HG03108 (cell line): ENCODE measurements at regions not wholly inside any gene's neighbourhood (a gene's known extent, or its start where the extent isn't known, plus 50 kb on each side); places are given as distances from the start of the nearest gene placed in this dataset.

Experiments used
- ATAC-seq: cut with Tn5 transposase; IDR thresholded peaks from one replicate; pipeline ENCODE4 v1.9.1; 2021; ENCODE audit warnings: moderate library complexity; ENCODE audit not compliant: unreplicated experiment

DNA sequence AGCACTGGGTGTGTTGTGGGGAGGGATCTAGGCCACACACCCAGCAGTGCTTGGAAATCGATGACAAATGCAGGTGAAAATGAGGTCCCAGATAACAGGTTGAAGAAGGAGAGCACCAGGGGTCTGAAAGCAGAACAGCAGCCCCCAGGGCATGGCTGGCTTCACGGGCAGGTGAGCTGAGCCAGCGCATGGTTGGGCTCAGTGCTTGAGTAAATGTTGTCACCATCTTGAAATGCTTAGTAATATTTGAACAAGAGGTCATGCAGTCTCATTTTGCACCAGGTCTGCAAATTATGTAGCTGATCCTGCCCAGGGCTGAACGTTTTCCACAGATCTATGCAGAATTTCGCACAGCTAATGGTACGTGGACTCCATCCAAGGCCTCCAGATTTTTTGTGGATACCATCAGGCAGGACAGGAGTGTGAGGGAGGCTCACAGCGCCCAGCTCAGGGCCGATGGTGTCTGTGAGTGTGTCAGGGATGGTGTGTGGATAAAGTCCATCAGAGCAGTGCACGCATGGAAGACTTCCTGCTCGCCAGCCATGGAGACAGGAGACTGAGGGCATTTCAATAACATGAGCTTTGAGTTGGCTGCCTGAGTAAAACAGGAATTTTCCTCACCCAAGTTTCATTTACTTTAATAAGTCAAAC, 53.1 kb upstream of the SNX9 start:
- no peak for ATAC-seq

DNA sequence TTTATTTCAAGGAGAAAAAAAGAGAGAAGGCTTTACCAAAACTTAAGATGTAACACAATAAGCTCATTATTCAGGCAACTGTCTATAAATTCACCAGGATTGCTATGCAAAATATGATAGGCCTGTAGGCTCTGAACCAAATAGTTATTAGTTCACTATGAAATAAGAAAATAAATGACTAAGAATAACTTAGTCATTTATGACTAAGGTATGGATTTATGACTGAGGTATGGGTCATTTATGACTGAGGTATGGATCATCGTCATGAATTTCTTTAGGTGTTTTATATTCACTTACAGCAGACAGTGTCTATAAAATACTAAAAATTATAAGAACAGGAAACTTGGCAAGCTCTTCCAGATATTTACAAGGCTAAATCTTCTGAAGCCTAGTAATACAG, 52.1 kb upstream of the SNX9 start:
- ATAC-seq: no peak

DNA sequence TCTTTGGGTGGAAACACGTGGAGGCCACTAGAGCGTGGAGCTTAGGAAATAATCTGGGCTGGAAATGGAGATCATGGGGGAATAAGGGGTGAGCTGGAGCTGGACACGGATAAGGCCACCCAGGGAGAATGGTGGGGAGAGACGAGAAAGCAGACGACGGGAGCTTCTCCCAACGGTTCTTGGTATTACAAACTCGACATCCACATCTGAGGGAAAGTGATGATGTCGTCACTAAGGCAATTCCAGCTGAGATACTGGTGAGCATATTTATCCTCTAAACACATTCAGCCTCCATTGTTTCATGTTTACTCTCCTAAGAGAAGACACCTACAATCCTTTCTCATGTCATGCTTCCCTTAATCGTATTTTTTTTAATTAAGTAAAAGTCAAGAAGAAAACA, 50.2 kb upstream of the SNX9 start:
- no peak for ATAC-seq
